Motor neuron (in vitro differentiated cells): ENCODE measurements at regions not wholly inside any gene's neighbourhood (a gene's known extent, or its start where the extent isn't known, plus 50 kb on each side); places are given as distances from the start of the nearest gene placed in this dataset.
A peak's percentile ranks its signal among the peaks of the same experiment; 100 is the strongest.

Source experiments
- ATAC-seq, 8 experiments: fragments of 200-7000 bp; cut with Tn5 transposase; replicated peaks in 6 of 8; 2 replicates each; pipeline ENCODE4 v1.8.0; 2021; ENCODE audit warnings: mild to moderate bottlenecking in 8 of 8, moderate library complexity in 8 of 8
- H3K27ac ChIP-seq, 2 donors: fragments of 250-450 bp; sonication (Bioruptor Pico); 2 replicates each; pipeline ENCODE4 v1.9.0; 2021; ENCODE audit warnings: antibody characterized with exemption in 2 of 2, mild to moderate bottlenecking in 2 of 2, moderate library complexity in 1 of 2
- H3K4me1 ChIP-seq, 2 donors: fragments of 250-450 bp; sonication (Bioruptor Pico); replicated peaks in 1 of 2; 2 replicates each; pipeline ENCODE4 v1.6.1; 2021; ENCODE audit warnings: antibody characterized with exemption in 2 of 2, mild to moderate bottlenecking in 2 of 2, moderate library complexity in 1 of 2
- H3K4me3 ChIP-seq, 5 donors: fragments of 250-450 bp; sonication (Bioruptor Pico); 2 replicates each; pipeline ENCODE4 v1.9.0; 2021; ENCODE audit warnings: antibody characterized with exemption in 5 of 5, mild to moderate bottlenecking in 5 of 5, moderate library complexity in 4 of 5
- whole genome bisulfite sequencing, 10 experiments: fragments of 450-650 bp; shearing (Covaris generic); methylation state at CpG; one replicate each; pipeline ENCODE4 v1.0.0; 2022; 5-methylcytosine and 5-hydroxymethylcytosine counted together
- in situ Hi-C, 9 experiments: fragments of 400-800 bp; cut with MboI; loops; one replicate each; pipeline ENCODE4 v1.15.0; 2021; ENCODE audit warnings: low sequenced_read_pairs in 9 of 9, low pct_unique_long_range_greater_than_20kb in 2 of 9; ENCODE audit not compliant: unreplicated experiment in 9 of 9

GRCh38 chr11:45078236-45079074 is 68.0 kb upstream of the PRDM11 start:
- peak in 3 of 8 experiments; percentile 33 to 47 (median 37) for ATAC-seq
- no peak overlapping the region for H3K27ac ChIP-seq
- WGBS, 10 experiments: 36 to 84% (median 74%) methylated on average over 5 to 12 of the region's 16 CpGs; no CpG with 5 or more reads in 2 of the 10 experiments

GRCh38 chr11:45079075-45079444 is 67.4 kb upstream of the PRDM11 start:
- WGBS, 10 experiments: 0 to 80% (median 24%) methylated on average over 1 to 2 of the region's 4 CpGs; no CpG with 5 or more reads in 4 of the 10 experiments
- in situ Hi-C loops: loop anchor here in 1 of 9 experiments (25.0 kb wide), 1 partner anchor 467 kb away; no protein-coding TSS in a partner anchor
- peaks cover 6 to 7% of the 10 kb centered on the region in 2 donors for H3K4me1 ChIP-seq
- no peak overlapping the region for H3K27ac ChIP-seq
- H3K4me3 ChIP-seq: no peak overlapping the region
- peak in 3 of 8 experiments; percentile 16 to 31 (median 30) for ATAC-seq

More at GRCh38 chr11:45078236-45079074, 68.0 kb upstream of the PRDM11 start:
- no peak overlapping the region for H3K4me3 ChIP-seq
- peaks cover 6 to 13% of the 10 kb centered on the region in 2 donors for H3K4me1 ChIP-seq
- in situ Hi-C loops: loop anchor here in 1 of 9 experiments (25.0 kb wide), 1 partner anchor 466 kb away; no protein-coding TSS in a partner anchor

DNA sequence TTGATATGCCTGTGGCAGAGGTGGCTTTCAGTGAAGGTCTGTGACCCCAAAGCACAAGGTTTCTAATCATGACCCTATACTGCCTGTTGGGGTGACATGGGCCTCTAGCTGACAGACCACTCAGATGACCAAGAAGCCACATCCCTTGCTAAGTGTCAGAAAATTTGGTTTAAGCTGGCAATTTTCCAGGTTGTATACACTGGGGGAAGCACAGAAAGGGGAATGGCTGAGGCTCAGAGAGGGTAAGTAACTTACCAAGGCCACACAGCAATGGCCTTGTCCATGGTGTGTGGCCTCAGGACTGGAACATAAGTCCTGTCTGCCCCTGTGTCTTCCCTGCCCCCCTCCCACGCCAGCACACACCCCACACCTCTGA is 66.9 kb upstream of the PRDM11 start:
- ATAC-seq: no peak
- Histone ChIP-seq H3K27ac (no peak overlapping the region), H3K4me3 (no peak overlapping the region), H3K4me1 (peaks cover 6 to 7% of the 10 kb centered on the region in 2 donors)
- no CpG with 5 or more reads among the region's 1 CpG for WGBS, 10 experiments
- in situ Hi-C loops: loop anchor here in 1 of 9 experiments (25.0 kb wide), 1 partner anchor 467 kb away; no protein-coding TSS in a partner anchor

GRCh38 chr11:45079943-45080719 is 66.3 kb upstream of the PRDM11 start:
- 60 to 100% (median 86%) methylated on average over 1 to 5 of the region's 16 CpGs; no CpG with 5 or more reads in 6 of the 10 experiments for WGBS, 10 experiments
- Histone ChIP-seq H3K4me1 (peaks cover 6 to 7% of the 10 kb centered on the region in 2 donors), H3K4me3 (no peak overlapping the region), H3K27ac (no peak overlapping the region)
- in situ Hi-C loops: loop anchor here in 1 of 9 experiments (25.0 kb wide), 1 partner anchor 468 kb away; no protein-coding TSS in a partner anchor
- no peak for ATAC-seq

- H3K4me3 ChIP-seq: no peak overlapping the region
- in situ Hi-C loops: loop anchor here in 1 of 9 experiments (25.0 kb wide), 1 partner anchor 471 kb away; no protein-coding TSS in a partner anchor
- H3K27ac ChIP-seq: no peak overlapping the region
- no peak for ATAC-seq
- H3K4me1 ChIP-seq: peaks cover 23 to 34% of the 10 kb centered on the region in 2 donors
- 15 to 59% (median 38%) methylated on average over 2 to 8 of the region's 10 CpGs; no CpG with 5 or more reads in 1 of the 10 experiments for WGBS, 10 experiments
These were observed 63.5 kb upstream of the PRDM11 start for GRCh38 chr11:45082744-45083543.

DNA sequence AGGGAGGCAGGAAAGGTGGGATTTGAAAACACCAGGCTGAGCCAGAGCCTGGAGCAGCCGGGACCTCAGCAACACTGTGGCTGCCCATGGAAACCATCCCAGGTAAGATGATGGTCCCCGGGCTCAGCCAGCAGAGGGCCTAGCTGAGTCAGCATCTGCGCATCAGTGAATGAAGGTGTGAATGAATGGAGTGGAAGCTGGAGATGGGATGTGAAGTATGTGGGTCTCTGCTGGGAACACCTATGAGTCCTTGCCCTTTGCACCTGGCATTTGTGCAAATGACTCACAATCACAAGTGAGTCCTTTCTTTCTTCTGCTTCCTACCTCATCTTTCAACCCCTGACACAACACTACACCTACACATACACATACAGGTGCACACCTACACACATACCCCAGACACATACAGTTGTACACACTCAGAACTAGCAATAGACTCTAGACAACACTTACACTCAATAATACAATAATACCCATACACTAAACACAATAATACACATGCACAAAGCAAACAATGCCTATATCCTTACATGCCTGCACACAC is 62.8 kb upstream of the PRDM11 start:
- WGBS, 10 experiments: 22 to 83% (median 28%) methylated on average over 1 to 3 of the region's 3 CpGs; no CpG with 5 or more reads in 6 of the 10 experiments
- Histone ChIP-seq H3K4me3 (no peak overlapping the region), H3K27ac (no peak overlapping the region), H3K4me1 (peaks cover 25 to 41% of the 10 kb centered on the region in 2 donors)
- ATAC-seq: peak in 1 of 8 experiments; percentile 34
- in situ Hi-C loops: loop anchor here in 1 of 9 experiments (25.0 kb wide), 1 partner anchor 471 kb away; no protein-coding TSS in a partner anchor

- H3K27ac ChIP-seq: no peak overlapping the region
- 28 to 72% (median 59%) methylated on average over 1 to 6 of the region's 11 CpGs; no CpG with 5 or more reads in 3 of the 10 experiments for WGBS, 10 experiments
- H3K4me1 ChIP-seq: peaks cover 25 to 41% of the 10 kb centered on the region in 2 donors
These were observed 60.6 kb upstream of the PRDM11 start for GRCh38 chr11:45085646-45086501.

DNA sequence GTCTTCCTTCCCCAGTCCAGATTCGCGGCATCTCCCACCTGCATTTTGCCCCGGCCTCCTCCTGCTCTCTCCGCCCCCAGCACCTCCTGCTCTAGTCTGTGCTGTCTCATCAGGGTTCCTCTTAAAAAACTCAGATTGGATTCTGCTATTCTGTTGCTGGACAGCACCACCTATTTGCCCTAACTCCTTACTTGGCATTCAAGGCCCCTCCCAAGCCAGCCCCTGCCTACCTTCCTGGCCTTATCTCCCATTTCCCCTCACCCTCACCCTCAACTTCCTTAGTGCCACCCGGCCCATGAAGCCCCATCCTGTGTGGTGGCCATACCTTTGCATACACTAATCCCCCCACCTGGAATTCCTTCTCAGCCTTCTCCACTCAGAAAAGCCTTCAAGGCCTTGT is 59.9 kb upstream of the PRDM11 start:
- no peak for ATAC-seq
- in situ Hi-C loops: loop anchor here in 1 of 9 experiments (25.0 kb wide), 1 partner anchor 474 kb away; no protein-coding TSS in a partner anchor
- 60 to 100% (median 78%) methylated on average over 1 to 3 of the region's 5 CpGs; no CpG with 5 or more reads in 6 of the 10 experiments for WGBS, 10 experiments
- peaks cover 25 to 41% of the 10 kb centered on the region in 2 donors for H3K4me1 ChIP-seq
- H3K4me3 ChIP-seq: no peak overlapping the region
- peak overlapping the region in 1 of 2 donors; percentile 90 for H3K27ac ChIP-seq

More at GRCh38 chr11:45085646-45086501, 60.6 kb upstream of the PRDM11 start:
- no peak overlapping the region for H3K4me3 ChIP-seq
- in situ Hi-C loops: loop anchor here in 1 of 9 experiments (25.0 kb wide), 1 partner anchor 474 kb away; no protein-coding TSS in a partner anchor
- peak in 1 of 8 experiments; percentile 16 for ATAC-seq

DNA sequence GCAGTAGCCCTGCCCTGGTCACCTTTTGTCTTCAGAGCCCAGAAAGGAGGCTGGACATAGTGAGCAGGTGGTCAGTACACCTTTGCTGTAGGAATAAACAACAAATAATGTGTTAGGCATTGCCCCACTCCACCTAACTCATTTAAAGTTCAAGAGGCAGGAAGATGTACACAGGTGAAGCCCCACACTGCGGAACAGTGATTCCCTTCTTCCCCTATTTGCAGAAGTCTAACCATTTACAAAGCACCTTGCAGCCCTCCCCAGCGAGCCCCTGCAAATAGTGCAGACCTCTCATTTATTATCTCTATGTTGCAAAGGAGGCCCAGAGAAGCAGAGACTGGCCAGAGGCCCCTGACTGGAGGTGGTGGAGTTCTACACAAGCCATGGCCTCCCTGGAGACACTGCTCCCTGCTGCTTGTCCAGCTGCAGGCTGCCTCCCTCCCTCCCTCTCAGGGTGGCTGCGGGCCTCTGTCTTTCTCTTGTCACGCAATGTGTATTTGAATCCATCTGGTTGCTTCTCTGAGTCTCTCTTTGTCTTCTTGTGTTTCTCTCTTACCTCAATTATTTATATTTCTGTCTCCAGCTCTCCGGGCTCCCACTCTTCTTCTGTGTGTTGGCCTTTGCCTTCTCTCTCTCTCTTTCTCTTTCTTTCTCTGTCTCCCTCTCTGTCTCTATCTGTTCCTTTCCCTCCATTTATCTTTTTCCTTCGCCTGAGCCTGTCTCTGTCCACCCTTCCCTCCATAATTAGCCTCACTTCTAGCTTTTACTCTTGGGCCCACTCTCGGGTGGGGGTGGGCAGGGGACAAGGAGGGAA is 59.1 kb upstream of the PRDM11 start:
- peak in 5 of 8 experiments; percentile 95 to 96 (median 95) for ATAC-seq
- in situ Hi-C loops: loop anchor here in 1 of 9 experiments (25.0 kb wide), 1 partner anchor 475 kb away; no protein-coding TSS in a partner anchor
- peaks cover 27 to 45% of the 10 kb centered on the region in 2 donors for H3K4me1 ChIP-seq

DNA sequence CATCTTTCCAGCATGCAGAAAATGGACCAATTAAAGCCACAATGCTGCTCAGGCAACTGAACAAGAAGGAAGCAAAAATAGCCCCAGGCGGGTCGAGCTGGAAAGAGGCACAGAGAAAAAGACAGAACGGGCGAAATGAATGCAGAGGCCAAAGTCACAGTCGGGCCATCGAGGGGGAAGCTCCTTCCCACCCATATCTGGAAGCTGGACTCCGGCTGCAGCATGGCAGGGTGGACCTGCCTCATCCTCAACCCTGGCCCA is 58.6 kb upstream of the PRDM11 start:
- 40 to 88% (median 50%) methylated on average over 1 to 7 of the region's 7 CpGs; no CpG with 5 or more reads in 5 of the 10 experiments for WGBS, 10 experiments
- in situ Hi-C loops: loop anchor here in 1 of 9 experiments (25.0 kb wide), 1 partner anchor 476 kb away; no protein-coding TSS in a partner anchor
- ATAC-seq: no peak
- Histone ChIP-seq H3K4me1 (peaks cover 24 to 47% of the 10 kb centered on the region in 2 donors), H3K4me3 (no peak overlapping the region), H3K27ac (peak overlapping the region; percentile 29 to 90)

More for the DNA sequence above, 59.1 kb upstream of the PRDM11 start:
- peak overlapping the region; percentile 29 to 90 for H3K27ac ChIP-seq
- H3K4me3 ChIP-seq: no peak overlapping the region
- 0 to 67% (median 28%) methylated on average over 1 to 7 of the region's 7 CpGs for WGBS, 10 experiments
